ENCODE measurements at regions not wholly inside any gene's neighbourhood (a gene's known extent, or its start where the extent isn't known, plus 50 kb on each side); places are given as distances from the start of the nearest gene placed in this dataset.
A peak's percentile ranks its signal among the peaks of the same experiment; 100 is the strongest.
"Not testable (repeated sequence)": the region's sequence is repeated elsewhere in the genome, so short reads cannot be mapped to it uniquely, and the experiment has no call there.

DNA sequence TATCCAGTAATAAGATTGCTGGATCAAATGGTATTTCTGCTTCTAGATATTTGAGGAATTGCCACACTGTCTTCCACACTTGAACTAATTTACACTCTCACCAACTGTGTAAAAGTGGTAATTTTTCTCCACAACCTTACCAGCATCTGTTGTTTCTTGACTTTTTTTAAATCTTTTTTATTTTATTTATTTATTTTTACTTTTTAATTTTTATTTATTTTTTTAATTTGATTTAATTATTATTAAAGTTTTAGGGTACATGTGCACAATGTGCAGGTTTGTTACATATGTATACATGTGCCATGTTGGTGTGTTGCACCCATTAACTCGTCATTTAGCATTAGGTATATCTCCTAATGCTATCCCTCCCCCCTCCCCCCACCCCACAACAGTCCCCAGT lies 765.9 kb upstream of the GJE1 start:
- not testable (repeated sequence) for DNase-seq

DNA sequence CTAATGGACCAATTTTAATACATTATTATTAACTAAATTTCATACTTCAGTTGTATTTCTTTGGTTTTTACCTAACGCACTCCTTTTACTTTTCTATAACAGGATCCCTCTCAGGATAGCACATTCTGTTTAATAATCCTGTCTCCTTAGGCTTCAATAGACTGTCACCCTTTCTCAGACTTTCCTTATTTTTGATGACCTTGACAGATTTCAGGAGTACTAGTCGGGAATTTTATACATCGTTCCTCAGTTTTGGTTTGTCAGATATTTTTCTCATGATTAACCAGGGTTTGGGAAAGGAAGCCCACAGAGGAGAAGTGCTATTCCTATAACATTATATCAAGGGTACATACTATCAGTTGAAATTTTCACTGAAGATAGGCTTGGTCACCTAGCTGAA lies 768.0 kb upstream of the GJE1 start:
- no peak for DNase-seq

DNA sequence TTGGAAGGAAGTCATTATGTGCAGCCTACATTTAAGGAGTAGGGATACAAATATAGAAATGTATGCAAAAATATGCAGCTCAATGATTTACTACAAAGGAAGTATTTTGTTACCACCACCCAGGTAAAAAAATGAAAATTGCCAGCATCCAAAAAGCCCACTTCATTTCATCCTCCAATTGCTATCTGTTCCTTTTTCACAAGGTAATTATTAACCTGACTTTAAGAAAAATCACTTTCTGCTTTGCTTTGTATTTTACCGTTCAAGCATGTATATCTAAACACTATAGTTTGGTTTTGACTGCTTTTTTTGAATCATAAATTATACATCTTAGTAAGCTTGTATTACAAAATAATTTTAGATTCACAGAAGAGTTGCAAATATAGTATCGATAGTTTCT lies 768.5 kb upstream of the GJE1 start:
- no peak for DNase-seq

DNA sequence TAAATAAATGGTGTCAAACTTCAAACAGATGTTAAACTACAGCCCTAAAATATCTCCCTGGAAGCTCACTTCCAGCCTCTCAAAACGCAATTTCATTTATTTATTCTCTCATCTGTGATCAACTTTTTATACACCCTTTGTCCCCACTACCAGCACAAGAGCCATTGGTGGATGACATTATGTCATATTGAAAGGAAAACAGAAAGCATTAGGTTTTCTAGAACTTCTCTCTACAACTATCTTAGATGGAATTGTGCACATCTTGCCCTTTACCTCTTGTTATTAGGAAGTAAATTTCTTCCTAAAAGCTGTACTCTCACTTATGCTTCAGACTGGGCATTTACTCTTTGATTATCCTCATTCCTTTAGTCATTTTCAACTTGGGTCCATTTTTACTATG lies 771.2 kb upstream of the GJE1 start:
- no peak for DNase-seq

DNA sequence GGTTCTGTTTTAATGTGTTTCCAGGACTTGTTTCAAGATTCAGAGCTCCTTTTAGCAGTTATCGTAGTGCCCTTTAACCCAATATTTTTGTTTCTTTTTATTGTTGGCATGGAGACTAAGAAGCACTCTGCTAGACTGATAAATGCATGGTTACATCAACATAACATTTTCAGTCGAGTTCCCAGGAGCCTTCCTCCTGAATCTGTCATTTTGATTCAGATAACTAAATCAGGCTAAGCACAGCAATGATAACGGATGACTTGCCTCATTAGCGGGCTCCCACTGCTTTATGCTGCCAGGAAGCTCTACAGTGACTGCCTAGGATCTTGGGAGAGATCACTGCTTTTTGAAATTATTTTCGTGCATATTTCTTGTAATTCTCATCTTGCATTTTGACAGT lies 772.8 kb upstream of the GJE1 start:
- no peak for DNase-seq

DNA sequence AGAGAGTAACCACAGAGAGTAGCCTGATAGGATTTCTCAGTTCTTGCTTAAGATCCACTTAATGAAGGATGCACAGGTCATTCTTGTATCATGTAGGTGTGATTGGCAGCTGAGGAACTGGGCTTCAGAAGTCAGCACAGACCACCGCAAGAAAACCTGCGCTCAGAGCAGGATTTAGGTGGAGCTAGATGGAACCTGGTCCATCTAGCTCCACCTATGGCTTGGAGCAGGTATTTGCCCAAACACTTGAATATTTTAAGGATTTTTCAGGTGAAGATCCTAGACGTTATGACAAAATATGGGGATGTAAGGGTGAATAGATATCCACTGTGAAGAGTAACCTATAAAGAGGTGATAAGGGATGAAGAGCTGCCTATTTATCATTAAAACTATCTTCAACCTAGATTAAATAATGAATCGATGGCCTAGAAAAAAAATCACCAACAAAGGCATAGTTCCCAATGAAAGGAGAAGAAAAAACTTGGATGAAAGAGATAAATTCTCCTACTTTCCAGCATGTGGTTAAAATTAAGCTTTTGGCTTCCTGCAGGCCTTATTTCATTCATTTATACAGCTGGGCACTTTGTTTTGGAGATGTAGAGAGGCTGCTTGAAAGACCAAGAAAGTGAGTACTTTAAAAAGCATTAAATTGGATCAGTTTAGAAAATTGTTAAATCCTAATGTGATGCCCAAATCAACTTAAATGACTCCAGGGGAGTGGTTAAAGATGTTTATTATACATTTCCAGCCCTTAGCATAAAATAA lies 778.4 kb upstream of the GJE1 start:
- no peak for DNase-seq

DNA sequence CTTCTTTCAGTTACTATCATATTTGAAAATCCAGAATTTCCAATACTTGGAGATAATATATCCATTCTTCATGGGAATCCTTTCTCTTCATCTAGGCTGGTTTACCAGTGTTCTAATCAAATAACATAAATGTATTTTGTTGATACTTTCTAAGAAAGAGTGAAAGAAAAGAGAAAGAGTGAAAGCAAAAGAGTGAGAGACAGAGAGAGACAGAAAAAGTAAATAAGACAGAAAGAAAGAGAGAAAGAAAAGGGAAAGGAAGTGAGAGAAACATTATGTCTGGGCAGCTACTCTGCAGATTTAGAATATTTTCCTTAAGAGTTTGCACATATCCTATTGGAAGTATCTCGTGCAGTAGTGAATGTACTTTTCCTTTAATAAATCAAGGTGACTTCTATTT lies 781.0 kb upstream of the GJE1 start:
- DNase-seq: no peak

DNA sequence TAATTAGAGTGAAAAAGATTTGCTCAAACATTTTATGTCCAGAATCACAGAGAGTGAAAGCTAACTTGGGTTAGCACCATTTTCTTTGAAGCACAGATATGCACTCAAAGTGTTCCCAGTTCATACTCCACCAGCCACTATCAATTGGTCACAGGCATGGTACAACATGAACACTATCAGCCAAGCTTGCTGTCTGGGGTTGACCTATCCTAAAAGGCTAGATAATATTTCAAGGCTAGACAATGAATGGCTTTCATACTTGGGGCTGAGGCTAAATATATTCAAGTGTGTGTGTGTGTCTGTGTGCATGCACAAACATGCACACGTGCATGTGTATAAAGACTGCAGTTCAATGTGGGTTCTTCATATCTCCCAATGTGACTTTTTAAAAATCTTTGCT lies 783.0 kb upstream of the GJE1 start:
- DNase-seq: no peak

DNA sequence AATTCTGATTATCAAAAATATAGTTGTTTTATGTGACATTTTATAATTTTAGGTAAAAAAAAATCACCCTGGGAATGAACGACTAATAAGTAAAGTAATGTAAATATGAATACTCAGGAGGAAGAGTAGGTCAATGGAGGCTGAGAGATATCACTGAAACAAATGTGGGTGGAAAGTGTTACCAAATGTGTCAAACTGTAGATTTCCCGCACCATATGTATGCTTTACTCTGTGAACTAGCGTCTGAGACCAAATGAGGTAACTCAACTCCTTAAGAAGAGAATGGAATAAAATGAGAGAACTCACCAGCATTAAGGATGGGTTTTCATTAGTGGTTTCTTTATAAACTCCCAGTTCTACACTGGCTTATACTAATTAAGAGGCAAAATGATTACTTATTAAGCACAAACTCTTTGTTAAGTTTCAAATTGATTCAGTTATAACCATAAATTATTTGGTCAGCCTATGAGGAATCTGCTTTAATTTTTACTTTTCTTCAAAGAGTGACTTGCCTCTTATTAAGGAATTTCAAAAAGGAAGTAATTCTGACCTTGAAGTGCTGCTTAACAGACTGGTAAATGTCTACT lies 784.7 kb upstream of the GJE1 start:
- no peak for DNase-seq

DNA sequence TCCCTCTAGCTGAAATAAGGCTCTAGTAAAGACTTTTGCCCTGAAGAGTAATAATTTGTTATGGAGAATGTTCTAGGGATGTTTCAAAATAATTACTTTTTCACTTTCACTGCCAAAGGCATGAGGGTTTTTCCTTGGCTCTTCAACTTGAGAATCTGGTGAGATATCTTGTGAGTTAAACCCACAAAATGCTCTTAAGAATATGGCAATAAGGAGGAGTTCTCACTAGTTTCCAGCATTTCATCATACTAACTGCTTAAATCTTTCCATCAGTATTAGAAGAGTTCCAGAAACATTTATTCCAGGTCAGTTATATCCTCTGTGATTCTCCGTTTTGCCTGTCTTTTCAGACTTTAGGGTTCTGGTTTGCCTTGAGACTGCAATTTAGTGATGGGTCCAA lies 785.6 kb upstream of the GJE1 start:
- DNase-seq: no peak

DNA sequence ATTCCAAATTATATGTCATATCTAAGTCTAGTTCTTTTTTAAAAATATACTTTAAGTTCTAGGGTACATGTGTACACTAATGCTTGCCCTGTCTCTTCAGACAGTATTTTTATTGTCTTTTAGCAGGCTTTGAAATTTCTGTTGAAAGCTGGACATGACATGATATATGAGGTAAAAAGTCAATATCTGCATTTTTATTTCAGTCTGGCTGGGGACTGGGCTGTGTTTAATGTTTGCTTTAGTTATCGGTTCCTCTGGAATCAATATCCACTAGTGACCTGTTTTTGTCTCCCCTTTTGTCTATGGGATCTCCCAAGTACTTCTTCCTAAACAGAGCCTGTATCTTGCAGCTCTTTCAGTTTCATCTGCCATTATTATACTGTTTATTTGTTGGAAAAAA lies 786.2 kb upstream of the GJE1 start:
- no peak for DNase-seq

DNA sequence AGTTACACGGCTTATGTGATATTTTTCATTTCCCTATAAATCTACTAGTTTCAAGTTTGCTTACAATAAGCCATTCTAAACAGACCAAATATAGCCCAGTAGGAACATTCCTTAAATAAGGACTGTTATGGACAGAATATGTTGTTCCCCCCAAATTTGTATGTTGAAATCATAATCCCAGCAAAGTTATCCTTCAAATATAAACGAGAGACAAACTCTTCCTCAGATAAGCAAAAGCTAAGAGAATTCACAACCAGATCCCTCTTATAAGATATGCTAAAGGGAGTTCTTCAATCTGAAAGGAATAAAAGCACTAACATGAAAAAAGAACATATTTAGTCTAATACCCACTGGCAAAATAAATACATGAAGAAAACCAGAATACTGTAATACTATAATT lies 795.5 kb upstream of the GJE1 start:
- no peak for DNase-seq

DNA sequence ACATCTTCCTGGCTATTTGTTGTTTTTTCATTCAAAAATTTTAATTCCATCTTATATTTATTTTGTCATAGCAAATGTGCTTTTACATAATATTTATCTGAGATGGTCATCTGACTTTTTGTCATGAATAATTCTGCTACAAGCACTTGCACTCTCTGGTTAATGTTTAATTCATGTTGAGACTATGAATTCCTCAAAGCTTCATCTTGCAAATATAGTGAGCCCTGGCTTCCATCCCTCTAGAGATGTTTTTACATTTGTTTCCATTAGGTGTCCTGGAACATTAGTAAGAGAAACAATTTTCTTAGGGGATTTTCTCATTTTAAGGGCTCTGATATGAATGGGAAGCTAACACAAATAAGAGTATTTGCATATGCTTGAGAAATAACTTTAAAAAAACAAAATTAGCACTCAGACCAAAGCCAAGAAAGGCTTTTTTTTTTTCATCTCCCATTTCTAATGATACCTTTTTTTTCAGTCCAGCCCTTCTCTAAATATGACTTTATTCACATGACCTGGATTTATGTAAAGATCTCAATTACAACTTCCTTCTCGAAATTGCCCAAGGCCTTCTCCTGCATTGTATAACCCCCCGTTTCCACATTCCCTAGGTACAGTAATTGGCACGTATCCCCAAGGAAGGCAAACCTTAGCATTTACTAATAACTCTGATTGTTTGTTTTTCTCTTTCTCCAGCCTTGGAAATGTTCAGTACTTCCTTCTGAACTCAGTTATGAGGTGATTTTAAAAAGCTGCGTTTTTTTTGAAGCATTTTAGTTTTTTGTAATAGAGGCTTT lies 797.0 kb upstream of the GJE1 start:
- DNase-seq: no peak

DNA sequence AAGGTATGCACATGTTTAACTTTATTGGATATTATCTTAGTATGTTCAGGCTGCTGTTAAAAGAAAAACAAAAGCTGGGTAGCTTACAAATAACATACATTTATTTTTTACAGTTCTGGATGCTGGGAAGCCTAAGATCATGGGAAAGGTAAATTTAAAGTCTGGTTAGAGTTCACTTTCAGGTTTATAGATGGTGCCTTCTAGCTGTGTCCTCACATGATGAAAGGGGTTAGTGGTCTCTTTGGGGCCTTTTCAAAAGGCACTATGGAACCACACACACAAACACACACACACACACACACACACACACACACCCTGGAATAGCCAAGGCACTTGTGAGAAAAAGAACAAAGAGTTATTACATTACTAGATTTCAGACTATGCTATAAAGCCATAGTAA lies 805.8 kb upstream of the GJE1 start:
- no peak for DNase-seq

DNA sequence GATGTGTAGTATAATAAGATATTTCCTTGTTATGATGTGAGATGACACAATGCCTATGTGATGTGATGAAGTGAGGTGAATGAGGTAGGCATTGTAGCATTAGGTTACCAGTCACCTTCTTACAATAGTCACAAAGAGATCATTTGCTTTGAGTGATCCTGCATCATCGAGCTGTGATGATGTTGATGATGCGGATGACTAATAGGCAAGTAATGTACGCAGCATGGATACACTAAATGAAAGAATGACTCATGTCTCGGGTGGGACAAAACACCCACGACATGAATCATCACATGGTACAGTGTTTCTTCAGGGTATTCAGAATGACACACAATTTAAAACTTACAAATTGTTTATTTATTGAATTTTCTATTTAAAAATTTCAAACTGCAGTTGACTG lies 806.3 kb upstream of the GJE1 start:
- peak; percentile 12 for DNase-seq

DNA sequence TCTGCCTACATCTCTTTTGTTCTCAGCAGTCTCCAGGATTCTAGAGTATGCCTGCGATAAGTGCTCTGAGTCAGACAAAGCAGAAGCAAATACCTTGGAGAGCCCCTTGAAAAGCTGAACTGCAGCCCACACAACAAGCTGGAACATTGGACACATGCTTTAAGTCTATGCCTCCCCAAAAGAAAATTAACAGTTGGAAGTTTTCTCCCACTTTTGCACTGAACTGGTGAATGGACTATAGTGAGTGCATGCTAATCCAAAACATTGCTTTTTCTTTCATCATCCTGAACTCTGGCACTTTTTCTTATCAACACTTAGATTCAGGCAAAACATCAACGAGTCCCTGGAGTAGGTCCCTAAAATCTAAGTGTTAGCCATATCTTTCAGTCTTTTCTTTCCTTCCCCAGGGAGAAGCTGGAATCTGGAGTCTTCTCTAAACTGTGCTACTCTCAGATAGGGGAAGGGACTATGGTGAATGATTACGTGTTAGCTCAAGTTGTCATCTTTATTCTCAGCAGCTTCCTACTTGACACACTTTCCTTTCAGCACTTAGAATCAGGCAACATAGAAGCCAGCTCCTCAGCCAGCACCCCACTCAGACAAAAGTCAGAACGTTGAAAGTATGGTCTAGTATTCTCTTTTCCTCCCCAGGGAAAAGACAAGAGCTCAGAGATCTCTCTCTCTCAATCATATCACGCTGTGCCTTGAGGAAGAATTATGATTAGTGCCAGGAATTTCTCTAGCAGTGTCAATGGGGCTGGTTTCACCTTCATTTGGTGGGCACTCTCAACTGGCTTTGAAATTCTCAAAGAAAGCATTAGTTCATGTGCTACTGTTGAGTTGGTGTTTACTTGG lies 811.0 kb upstream of the GJE1 start:
- DNase-seq: no peak

DNA sequence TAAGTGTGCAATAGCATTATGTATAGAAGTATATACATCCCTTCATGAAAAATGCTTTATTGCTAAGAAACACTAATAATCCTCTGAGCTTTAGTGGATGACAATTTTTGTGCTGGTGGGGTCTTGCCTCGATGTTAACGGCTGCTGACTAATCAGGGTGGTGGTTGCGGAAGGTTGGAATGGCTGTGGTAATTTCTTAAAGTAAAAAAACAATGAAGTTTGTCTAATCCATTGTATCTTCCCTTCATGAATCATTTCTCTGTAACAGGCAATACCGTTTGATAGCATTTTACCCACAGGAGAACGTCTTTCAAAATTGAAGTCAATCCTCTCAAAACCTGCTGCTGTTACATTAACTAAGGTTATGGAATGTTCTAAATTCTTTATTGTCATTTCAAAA lies 816.5 kb upstream of the GJE1 start:
- DNase-seq: no peak

DNA sequence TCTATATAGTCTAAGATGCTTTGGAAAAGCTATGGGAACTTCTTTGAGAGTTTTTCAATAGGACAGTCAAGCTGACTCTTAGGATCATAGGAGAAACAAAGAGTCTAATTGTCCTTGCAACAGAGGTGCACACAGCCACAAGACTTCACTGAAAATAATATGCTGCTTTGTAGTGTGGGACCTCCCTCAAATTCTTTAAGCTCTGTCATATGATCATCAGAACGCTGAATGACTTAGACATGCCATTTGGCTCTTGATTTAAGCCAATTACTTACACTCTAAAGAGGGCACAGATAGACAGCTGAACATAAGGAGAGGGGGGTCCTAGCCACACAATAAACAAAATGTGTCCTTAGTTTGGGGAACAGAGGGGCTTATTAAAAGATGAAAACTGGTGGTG lies 818.7 kb upstream of the GJE1 start:
- no peak for DNase-seq

DNA sequence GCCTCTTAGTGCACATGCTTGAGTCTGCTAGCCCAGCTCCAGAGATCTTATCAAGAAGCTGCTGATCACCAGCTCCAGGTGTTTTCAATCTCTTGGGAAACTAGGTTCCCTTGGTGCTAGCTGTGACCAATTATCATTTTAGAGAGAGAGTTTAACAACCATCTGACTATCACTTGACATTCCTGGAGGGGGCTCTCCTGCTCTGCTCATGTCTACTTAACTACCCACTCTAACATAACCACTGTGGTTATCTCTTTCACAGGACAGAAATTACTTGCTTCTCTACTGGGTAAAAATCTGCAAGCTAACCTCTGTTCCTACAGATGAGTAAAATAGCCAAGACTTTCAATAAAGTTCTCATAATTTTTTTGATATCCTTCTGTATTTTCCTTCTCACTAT lies 823.4 kb upstream of the GJE1 start:
- DNase-seq: no peak

DNA sequence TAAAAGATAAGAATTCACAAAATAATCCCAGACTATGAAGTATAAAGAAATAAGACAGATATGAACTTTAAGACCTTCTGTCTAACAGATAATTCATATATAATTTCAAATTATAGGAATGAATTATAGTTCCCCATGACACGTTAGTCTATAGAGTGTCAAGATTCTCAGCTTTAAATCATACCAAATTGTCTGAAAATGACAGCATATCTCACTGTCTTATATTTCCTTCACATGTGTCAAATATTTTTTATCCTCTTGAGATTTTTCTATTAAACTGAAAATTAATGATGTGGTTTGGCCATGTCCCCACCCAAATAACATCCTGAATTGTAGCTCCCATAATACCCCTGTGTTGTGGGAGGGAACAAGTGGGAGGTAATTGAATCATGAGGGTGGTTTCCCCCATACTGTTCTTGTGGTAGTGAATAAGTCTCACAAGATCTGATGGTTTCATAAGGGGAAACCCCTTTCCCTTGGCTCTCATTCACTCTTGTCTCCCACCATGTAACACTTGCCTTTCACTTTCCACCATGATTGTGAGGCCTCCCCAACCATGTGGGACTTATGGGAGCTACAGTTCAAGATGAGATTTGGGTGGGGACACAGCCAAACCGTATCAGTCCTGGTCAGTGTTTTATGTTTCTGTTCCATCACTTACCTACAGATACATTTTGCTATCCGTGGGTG lies 825.3 kb upstream of the GJE1 start:
- no peak for DNase-seq

DNA sequence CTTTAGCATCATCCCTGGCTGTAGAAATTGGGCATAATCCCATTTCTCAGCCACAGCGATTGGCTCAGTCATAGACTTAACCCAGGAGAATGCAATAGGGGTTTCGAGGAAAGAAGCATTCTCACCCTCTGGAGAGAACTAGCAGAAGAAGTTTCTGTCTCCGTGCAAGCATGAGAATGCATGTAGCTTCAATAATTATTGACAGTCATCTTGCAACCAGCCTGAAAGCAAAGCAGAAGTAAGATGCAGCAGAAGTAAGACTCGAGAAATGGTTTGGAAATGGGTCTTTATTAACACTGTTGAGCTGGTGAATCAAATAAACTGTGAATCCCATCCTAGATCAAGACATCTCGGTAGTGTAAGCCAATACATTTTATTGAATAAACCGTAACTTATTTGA lies 828.8 kb upstream of the GJE1 start:
- DNase-seq: no peak

DNA sequence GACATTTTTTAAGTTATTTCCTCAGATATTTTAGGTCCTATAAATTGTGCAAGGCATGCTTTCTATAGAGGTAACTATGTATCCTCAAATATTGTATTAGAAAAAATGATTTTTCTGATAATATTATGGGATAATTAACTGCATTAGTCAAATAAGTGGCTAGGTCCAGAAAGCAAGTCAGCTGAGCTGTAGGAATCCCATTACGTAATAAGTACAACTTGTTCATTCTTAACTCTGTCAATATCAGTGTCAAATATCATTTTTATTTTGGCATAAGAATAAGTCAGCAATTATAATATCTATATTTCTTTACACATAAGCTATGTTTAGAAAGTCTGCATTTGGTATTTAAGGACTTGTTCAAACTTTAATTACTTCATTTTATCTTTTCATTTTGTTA lies 830.9 kb upstream of the GJE1 start:
- DNase-seq: no peak
